K562 (cell line): ENCODE measurements at regions not wholly inside any gene's neighbourhood (a gene's known extent, or its start where the extent isn't known, plus 50 kb on each side); places are given as distances from the start of the nearest gene placed in this dataset.

Source experiments
- ATAC-seq: fragments of 200-7000 bp; cut with Tn5 transposase; 3 replicates; pipeline ENCODE4 v1.9.1; 2020; ENCODE audit warnings: moderate library complexity
- BruUV-seq: library from RNA; stranded (reverse); fragments of 400-500 nt; replicated peaks from 2 replicates; lab custom pipeline; 2021; lab: Mats Ljungman, UMichigan
- CTCF ChIA-PET: fragments of 300-600 bp; formaldehyde crosslinking; extraction: SDS; loops from one replicate; lab custom pipeline; 2021; ENCODE audit warnings: low intra/inter-chr PET ratio; lab: Yijun Ruan, JAX
- POLR2A ChIA-PET: fragments of 300-600, 350-650 bp; sonication (Branson Sonifier 250); formaldehyde crosslinking; extraction: SDS; loops from one replicate; lab custom pipeline; 2021; ENCODE audit warnings: antibody characterized with exemption, inconsistent platforms; lab: Yijun Ruan, JAX
- DNase-seq, 4 experiments: peaks; one replicate each; pipeline versions ENCODE4 v3.0.0 to v3.0.0-alpha.2; 2011 to 2018; ENCODE audit warnings: low spot score in 3 of 4, mixed read lengths in 3 of 4; ENCODE audit errors: extremely low read depth in 1 of 4
- FAIRE-seq: peaks from 2 replicates; lab custom pipeline; 2011; peaks lifted over from hg19 to GRCh38; lab: Jason Lieb, UNC
- H2AFZ ChIP-seq: 2 replicates; pipeline ENCODE4 v1.6.0; 2011; ENCODE audit warnings: low read depth, low read length, control low read depth, inconsistent platforms
- H3K27ac ChIP-seq: fragments of 200-600 bp; 3 replicates; pipeline ENCODE4 v1.8.0; 2011; ENCODE audit warnings: low read depth, mild to moderate bottlenecking, control low read depth, inconsistent platforms, low read length, moderate library complexity, mixed read lengths; ENCODE audit errors: extremely low read depth
- H3K27me3 ChIP-seq, 2 experiments: fragments of 300-600 bp in 1 of 2; 2 replicates in 1 of 2; 3 replicates in 1 of 2; pipeline versions ENCODE4 v1.6.0 to v1.8.0; 2011; ENCODE audit warnings: inconsistent platforms in 2 of 2, low read length in 2 of 2, mild to moderate bottlenecking in 1 of 2, mixed read lengths in 1 of 2, moderate library complexity in 1 of 2; ENCODE audit not compliant: control insufficient read depth in 2 of 2, insufficient read depth in 2 of 2
- H3K36me3 ChIP-seq: fragments of 300-600 bp; 3 replicates; pipeline ENCODE4 v1.8.0; 2011; ENCODE audit warnings: mild to moderate bottlenecking, low read length, inconsistent platforms; ENCODE audit not compliant: control insufficient read depth, insufficient read depth
- H3K4me1 ChIP-seq, 2 experiments: fragments of 200-600 bp in 1 of 2; replicated peaks in 1 of 2; 2 replicates in 1 of 2; 3 replicates in 1 of 2; pipeline versions ENCODE4 v1.5.1 to v1.8.0; 2011; ENCODE audit warnings: inconsistent platforms in 2 of 2, low read length in 2 of 2, mild to moderate bottlenecking in 1 of 2, mixed read lengths in 1 of 2, moderate library complexity in 1 of 2; ENCODE audit not compliant: control insufficient read depth in 2 of 2, insufficient read depth in 2 of 2
- H3K4me2 ChIP-seq: 2 replicates; pipeline ENCODE4 v1.6.1; 2011; ENCODE audit warnings: low read length, control low read depth, inconsistent platforms, mixed read lengths; ENCODE audit not compliant: insufficient read depth
- H3K4me3 ChIP-seq: fragments of 200-600 bp; sonication (generic), shearing (Covaris generic); 2 replicates; pipeline ENCODE4 v1.5.1; 2016; ENCODE audit warnings: control low read depth, inconsistent platforms
- H3K79me2 ChIP-seq: fragments of 200-600 bp; 3 replicates; pipeline ENCODE4 v1.8.0; 2011; ENCODE audit warnings: low read length, inconsistent platforms; ENCODE audit not compliant: control insufficient read depth, insufficient read depth
- H3K9ac ChIP-seq, 2 experiments: 2 replicates each; pipeline versions ENCODE4 v1.6.0 to v1.6.1; 2011; ENCODE audit warnings: low read depth in 2 of 2, low read length in 2 of 2, control low read depth in 1 of 2, inconsistent platforms in 1 of 2, mild to moderate bottlenecking in 1 of 2, mixed read lengths in 1 of 2; ENCODE audit not compliant: insufficient read depth in 1 of 2
- H3K9me1 ChIP-seq: one replicate; pipeline ENCODE4 v1.6.0; 2011; ENCODE audit warnings: inconsistent platforms, mild to moderate bottlenecking, low read length, moderate library complexity; ENCODE audit not compliant: control insufficient read depth, insufficient read depth
- H3K9me3 ChIP-seq: replicated peaks from 2 replicates; pipeline ENCODE4 v1.5.1; 2011; ENCODE audit warnings: low read depth, low read length, inconsistent platforms; ENCODE audit not compliant: control insufficient read depth, insufficient read depth
- H4K20me1 ChIP-seq: replicated peaks from 2 replicates; pipeline ENCODE4 v1.6.1; 2011; ENCODE audit warnings: low read length, inconsistent platforms, mixed read lengths; ENCODE audit not compliant: control insufficient read depth, insufficient read depth
- AFF1 ChIP-seq, 2 experiments: fragments of 450-650 bp; IDR thresholded peaks; 2 replicates each; pipeline ENCODE4 v1.6.1; 2018; ENCODE audit warnings: mild to moderate bottlenecking in 2 of 2, low read depth in 1 of 2; ENCODE audit not compliant: partially characterized antibody in 2 of 2
- E2F8 ChIP-seq: fragments of 450-650 bp; IDR thresholded peaks from 2 replicates; pipeline ENCODE4 v1.7.1; 2018; ENCODE audit warnings: mild to moderate bottlenecking, low read depth; ENCODE audit not compliant: partially characterized antibody
- FOXO4 ChIP-seq: fragments of 450-650 bp; formaldehyde crosslinking; IDR thresholded peaks from 2 replicates; pipeline ENCODE4 v1.4.0; 2020; ENCODE audit warnings: mild to moderate bottlenecking, moderate library complexity
- HNRNPL ChIP-seq: fragments of 200-400 bp; formaldehyde crosslinking; IDR thresholded peaks from 2 replicates; pipeline ENCODE4 v1.6.1; 2017; ENCODE audit warnings: low read depth, mild to moderate bottlenecking, low read length
- NR2C2 ChIP-seq, 2 experiments: fragments of 200-800 bp in 1 of 2; sonication (Bioruptor generic) in 1 of 2; sonication (generic) in 1 of 2; formaldehyde crosslinking in 1 of 2; IDR thresholded peaks; 2 replicates each; pipeline versions ENCODE4 v1.6.1 to v1.8.0; 2016 to 2022; ENCODE audit warnings: mild to moderate bottlenecking in 1 of 2, missing compliant biosample characterization in 1 of 2, missing genetic modification characterization in 1 of 2, missing genetic modification reagents in 1 of 2
- RFX1 ChIP-seq: fragments of 450-650 bp; IDR thresholded peaks from 2 replicates; pipeline ENCODE4 v1.6.1; 2016; ENCODE audit warnings: mild to moderate bottlenecking, moderate library complexity
- TAF7 ChIP-seq: fragments of 450-650 bp; IDR thresholded peaks from 2 replicates; pipeline ENCODE4 v1.6.1; 2016; ENCODE audit warnings: missing genetic modification characterization, missing compliant biosample characterization
- XRCC5 ChIP-seq: fragments of 200-400 bp; formaldehyde crosslinking; IDR thresholded peaks from 2 replicates; pipeline ENCODE4 v1.6.1; 2017; ENCODE audit warnings: low read depth, mild to moderate bottlenecking, low read length
- WGBS: fragments of 100-300 bp; shearing (Covaris generic); methylation state at CpG from one replicate; pipeline ENCODE4 v1.1.6; 2016; ENCODE audit warnings: low coverage, mixed read lengths; ENCODE audit not compliant: insufficient coverage; ENCODE audit errors: missing lambda C conversion rate; 5-methylcytosine and 5-hydroxymethylcytosine counted together
- in situ Hi-C: fragments of 300-500 bp; cut with MboI; formaldehyde crosslinking; loops from 4 replicates; pipeline ENCODE4 v1.15.0; 2018; ENCODE audit warnings: inconsistent platforms, mixed read lengths
- intact Hi-C: fragments of 100-400 bp; cut with micrococcal nuclease; formaldehyde crosslinking; loops from 2 replicates; pipeline ENCODE4 v1.14.2; 2022

- ChIA-PET CTCF (no interaction called here), POLR2A (no interaction called here)
- Histone ChIP-seq H3K27me3 (no peaks in the 10 kb centered on the region), H3K4me3 (no peak overlapping the region), H3K36me3 (no peaks in the 10 kb centered on the region), H2AFZ (no peak overlapping the region), H3K79me2 (no peaks in the 10 kb centered on the region), H3K9ac (no peak overlapping the region), H3K9me3 (no peaks in the 10 kb centered on the region; the same call in 1 of the 2 replicates), H3K27ac (no peak overlapping the region), H3K4me1 (no peaks in the 10 kb centered on the region), H3K4me2 (no peak overlapping the region), H3K9me1 (no peaks in the 10 kb centered on the region), H4K20me1 (no peaks in the 10 kb centered on the region)
- TF ChIP-seq E2F8: no peak
- no peak for TF ChIP-seq TAF7 (tag)
- TF ChIP-seq NR2C2 (CRISPR knock-in tag; IDR thresholded peaks at IDR 0.05): no peak
- TF ChIP-seq NR2C2 (tag; IDR thresholded peaks at IDR 0.05): no peak
- DNase-seq (no peak), ATAC-seq (no peak), FAIRE-seq (no peak)
- intact Hi-C loops: no loop called here
- in situ Hi-C loops: no loop called here
- no TSS peak for BruUV-seq
Observed at GRCh38 chr10:57094083-57094482, 733.0 kb upstream of the ZWINT start.

GRCh38 chr10:57053530-57053929 is 692.5 kb upstream of the ZWINT start:
- in situ Hi-C loops: no loop called here
- intact Hi-C loops: no loop called here
- no peaks in the 10 kb centered on the region for H3K27me3 ChIP-seq
- FAIRE-seq (no peak), ATAC-seq (no peak), DNase-seq (no peak)
- no peaks in the 10 kb centered on the region for H3K4me1 ChIP-seq
- H3K36me3 ChIP-seq: no peaks in the 10 kb centered on the region
- H3K4me2 ChIP-seq: no peak overlapping the region
- no peak overlapping the region for H3K27ac ChIP-seq
- ChIA-PET CTCF (no interaction called here), POLR2A (no interaction called here)
- no TSS peak for BruUV-seq
- no peaks in the 10 kb centered on the region for H4K20me1 ChIP-seq
- H2AFZ ChIP-seq: no peak overlapping the region
- 0% methylated on average over 6 of the region's 6 CpGs for WGBS
- H3K9me1 ChIP-seq: no peaks in the 10 kb centered on the region
- no peak overlapping the region for H3K9ac ChIP-seq
- H3K4me3 ChIP-seq: no peak overlapping the region
- no peaks in the 10 kb centered on the region for H3K79me2 ChIP-seq
- peaks cover 2% of the 10 kb centered on the region for H3K9me3 ChIP-seq
- TF ChIP-seq XRCC5 (no peak), AFF1 (IDR thresholded peaks at IDR 0.05; ENCODE audit: low read depth in 1 of 2, partially characterized antibody in 2 of 2) (no peak), FOXO4 (CRISPR knock-in tag) (no peak), RFX1 (no peak), HNRNPL (no peak)
